DOHH2 (cell line): ENCODE measurements at regions not wholly inside any gene's neighbourhood (a gene's known extent, or its start where the extent isn't known, plus 50 kb on each side); places are given as distances from the start of the nearest gene placed in this dataset.

Experiments
- H3F3A ChIP-seq: fragments of 200-600 bp; sonication (generic), shearing (Covaris generic); 2 replicates; pipeline ENCODE4 v1.6.0; 2016; ENCODE audit warnings: antibody characterized with exemption, mild to moderate bottlenecking; ENCODE audit not compliant: control insufficient read depth, insufficient read depth
- H3K27ac ChIP-seq: fragments of 200-600 bp; sonication (generic); 2 replicates; pipeline ENCODE4 v1.5.1; 2014; ENCODE audit warnings: low read depth, mild to moderate bottlenecking, low read length, moderate library complexity
- H3K27me3 ChIP-seq: fragments of 200-600 bp; sonication (generic); 2 replicates; pipeline ENCODE4 v1.6.1; 2014; ENCODE audit warnings: mild to moderate bottlenecking, low read length, mixed read lengths; ENCODE audit not compliant: control insufficient read depth
- H3K36me3 ChIP-seq: fragments of 200-600 bp; sonication (generic); 2 replicates; pipeline ENCODE4 v1.6.1; 2014; ENCODE audit warnings: mild to moderate bottlenecking, low read length, moderate library complexity, mixed read lengths; ENCODE audit not compliant: control insufficient read depth
- H3K4me1 ChIP-seq: fragments of 200-600 bp; sonication (generic); 2 replicates; pipeline ENCODE4 v1.6.1; 2014; ENCODE audit warnings: mild to moderate bottlenecking, low read length, mixed read lengths; ENCODE audit not compliant: control insufficient read depth
- H3K4me2 ChIP-seq: fragments of 200-600 bp; sonication (generic); 2 replicates; pipeline ENCODE4 v1.6.0; 2014; ENCODE audit warnings: mild to moderate bottlenecking, low read length, moderate library complexity
- H3K4me3 ChIP-seq: fragments of 200-600 bp; sonication (generic); 2 replicates; pipeline ENCODE4 v1.5.1; 2014; ENCODE audit warnings: mild to moderate bottlenecking, low read length, mixed read lengths
- H3K79me2 ChIP-seq: fragments of 200-600 bp; sonication (generic); 2 replicates; pipeline ENCODE4 v1.6.1; 2014; ENCODE audit warnings: mild to moderate bottlenecking, low read length, mixed read lengths; ENCODE audit not compliant: control insufficient read depth
- H3K9me2 ChIP-seq: fragments of 200-600 bp; sonication (generic); replicated peaks from 2 replicates; pipeline ENCODE4 v1.6.1; 2014; ENCODE audit warnings: mild to moderate bottlenecking, low read length, mixed read lengths; ENCODE audit not compliant: control insufficient read depth
- H3K9me3 ChIP-seq: fragments of 200-600 bp; sonication (generic); 2 replicates; pipeline ENCODE4 v1.6.1; 2014; ENCODE audit warnings: antibody characterized with exemption, low read length, mixed read lengths; ENCODE audit not compliant: control insufficient read depth, insufficient read depth
- H4K20me1 ChIP-seq: fragments of 200-600 bp; sonication (generic); 2 replicates; pipeline ENCODE4 v1.6.0; 2014; ENCODE audit warnings: low read depth, mild to moderate bottlenecking, antibody characterized with exemption, low read length, moderate library complexity; ENCODE audit not compliant: control insufficient read depth, insufficient read depth
- CTCF ChIP-seq: fragments of 200-600 bp; sonication (generic); IDR thresholded peaks from one replicate; pipeline ENCODE4 v1.5.1; 2014; ENCODE audit warnings: antibody characterized with exemption, mild to moderate bottlenecking, low read depth, low read length; ENCODE audit not compliant: poor library complexity, severe bottlenecking
- EZH2phosphoT487 ChIP-seq: fragments of 200-600 bp; sonication (generic); IDR thresholded peaks from 2 replicates; pipeline ENCODE4 v1.6.1; 2017; ENCODE audit warnings: borderline replicate concordance, mild to moderate bottlenecking, antibody characterized with exemption, low read length, moderate library complexity, mixed read lengths

- peaks cover 3% of the 10 kb centered on the region for H3K27me3 ChIP-seq
- H3K9me3 ChIP-seq = no peaks in the 10 kb centered on the region
- no peak overlapping the region for H3K4me3 ChIP-seq
- H3K4me1 ChIP-seq = no peaks in the 10 kb centered on the region
- TF ChIP-seq CTCF = no peak
- no peak for TF ChIP-seq EZH2phosphoT487
- no peak overlapping the region for H3K4me2 ChIP-seq
- no peaks in the 10 kb centered on the region for H3K9me2 ChIP-seq
- no peaks in the 10 kb centered on the region for H3K36me3 ChIP-seq
- no peak overlapping the region for H3K27ac ChIP-seq
- no peaks in the 10 kb centered on the region for H4K20me1 ChIP-seq
- no peaks in the 10 kb centered on the region for H3F3A ChIP-seq
- no peaks in the 10 kb centered on the region for H3K79me2 ChIP-seq
These were observed 361.4 kb downstream of the HLX start for GRCh38 chr1:221240690-221241089.

- Histone ChIP-seq H3K27ac (no peak overlapping the region), H3K79me2 (no peaks in the 10 kb centered on the region), H3K4me3 (no peak overlapping the region), H3K4me1 (no peaks in the 10 kb centered on the region), H3K9me3 (no peaks in the 10 kb centered on the region), H3K4me2 (no peak overlapping the region), H3K27me3 (peaks cover 3% of the 10 kb centered on the region), H4K20me1 (no peaks in the 10 kb centered on the region), H3F3A (no peaks in the 10 kb centered on the region), H3K9me2 (no peaks in the 10 kb centered on the region), H3K36me3 (no peaks in the 10 kb centered on the region)
- no peak for TF ChIP-seq EZH2phosphoT487
- no peak for TF ChIP-seq CTCF
These were observed 361.9 kb downstream of the HLX start for GRCh38 chr1:221241157-221241556.

- no peak for TF ChIP-seq CTCF
- TF ChIP-seq EZH2phosphoT487 = no peak
- no peaks in the 10 kb centered on the region for H3F3A ChIP-seq
- no peak overlapping the region for H3K27ac ChIP-seq
- no peak overlapping the region for H3K4me2 ChIP-seq
- no peaks in the 10 kb centered on the region for H4K20me1 ChIP-seq
- peaks cover 3% of the 10 kb centered on the region for H3K27me3 ChIP-seq
- H3K36me3 ChIP-seq = no peaks in the 10 kb centered on the region
- H3K9me2 ChIP-seq = no peaks in the 10 kb centered on the region
- no peaks in the 10 kb centered on the region for H3K9me3 ChIP-seq
- no peaks in the 10 kb centered on the region for H3K4me1 ChIP-seq
- no peak overlapping the region for H3K4me3 ChIP-seq
- no peaks in the 10 kb centered on the region for H3K79me2 ChIP-seq
These were observed 362.3 kb downstream of the HLX start for GRCh38 chr1:221241592-221241991.

- no peaks in the 10 kb centered on the region for H3K36me3 ChIP-seq
- H4K20me1 ChIP-seq = no peaks in the 10 kb centered on the region
- no peaks in the 10 kb centered on the region for H3K79me2 ChIP-seq
- H3K4me1 ChIP-seq = no peaks in the 10 kb centered on the region
- TF ChIP-seq EZH2phosphoT487 = no peak
- no peak for TF ChIP-seq CTCF
- H3K4me3 ChIP-seq = no peak overlapping the region
- no peaks in the 10 kb centered on the region for H3K9me3 ChIP-seq
- H3F3A ChIP-seq = no peaks in the 10 kb centered on the region
- H3K27me3 ChIP-seq = no peaks in the 10 kb centered on the region
- no peaks in the 10 kb centered on the region for H3K9me2 ChIP-seq
- H3K4me2 ChIP-seq = no peak overlapping the region
- no peak overlapping the region for H3K27ac ChIP-seq
These were observed 366.8 kb downstream of the HLX start for GRCh38 chr1:221246067-221246466.
